ENCODE measurements at regions not wholly inside any gene's neighbourhood (a gene's known extent, or its start where the extent isn't known, plus 50 kb on each side); places are given as distances from the start of the nearest gene placed in this dataset.

- no peak for TF ChIP-seq CTCF (IDR thresholded peaks at IDR 0.05; ENCODE audit: extremely low read depth, insufficient read depth, missing control alignments)
- no peak for DNase-seq (ENCODE audit: low spot score)
- in situ Hi-C loops (cut with MboI; ENCODE audit: low pct_unique_long_range_greater_than_20kb, low sequenced_read_pairs, unreplicated experiment) = no loop called here
Measured at GRCh38 chr15:96218623-96219455, 111.7 kb upstream of the NR2F2 start.

GRCh38 chr15:96219681-96220080, 110.8 kb upstream of the NR2F2 start:
- DNase-seq (ENCODE audit: low spot score) = no peak
- TF ChIP-seq CTCF (IDR thresholded peaks at IDR 0.05; ENCODE audit: extremely low read depth, insufficient read depth, missing control alignments) = no peak
- in situ Hi-C loops (cut with MboI; ENCODE audit: low pct_unique_long_range_greater_than_20kb, low sequenced_read_pairs, unreplicated experiment) = no loop called here

DNA sequence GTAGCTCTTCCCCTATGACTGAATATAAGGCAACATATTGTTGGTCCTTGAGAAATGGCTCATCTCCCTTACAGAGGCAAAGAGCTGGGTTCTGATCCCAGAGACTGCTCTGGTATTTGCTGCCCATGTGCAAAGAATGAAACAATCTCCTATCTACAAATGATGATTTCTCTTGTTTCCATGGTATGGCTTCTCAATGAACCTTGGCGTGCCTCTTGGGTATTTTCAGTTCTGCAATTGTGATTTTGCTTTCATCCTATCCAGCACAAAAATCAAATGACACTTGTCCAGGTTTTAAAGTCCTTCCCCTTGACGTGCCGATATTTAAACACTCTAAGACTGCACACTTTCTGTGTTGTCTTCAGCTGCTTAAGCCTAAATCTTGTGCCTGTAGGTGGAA, 109.8 kb upstream of the NR2F2 start:
- in situ Hi-C loops (cut with MboI; ENCODE audit: low pct_unique_long_range_greater_than_20kb, low sequenced_read_pairs, unreplicated experiment) = no loop called here
- no peak for DNase-seq (ENCODE audit: low spot score)
- no peak for TF ChIP-seq CTCF (IDR thresholded peaks at IDR 0.05; ENCODE audit: extremely low read depth, insufficient read depth, missing control alignments)

DNA sequence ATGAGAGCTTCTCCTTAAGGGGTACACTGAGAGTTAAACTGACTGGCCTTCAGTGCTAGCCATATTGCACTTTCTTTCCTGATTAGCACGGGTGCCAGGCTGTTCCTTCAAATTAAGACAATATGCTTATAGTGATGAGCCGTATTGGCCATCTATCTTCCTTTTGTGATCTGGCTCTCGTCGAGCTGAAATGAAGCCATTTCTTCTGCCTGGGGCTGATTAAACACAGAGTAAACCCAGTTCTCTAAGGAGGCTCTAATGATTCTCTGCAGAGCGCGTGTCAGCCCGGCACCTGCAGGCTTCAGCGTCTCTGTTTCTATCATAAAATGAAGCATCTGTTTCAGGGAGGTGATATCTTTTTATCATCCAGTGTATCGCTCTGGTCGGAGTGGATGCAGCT, 107.5 kb upstream of the NR2F2 start:
- in situ Hi-C loops (cut with MboI; ENCODE audit: low pct_unique_long_range_greater_than_20kb, low sequenced_read_pairs, unreplicated experiment) = no loop called here
- no peak for TF ChIP-seq CTCF (IDR thresholded peaks at IDR 0.05; ENCODE audit: extremely low read depth, insufficient read depth, missing control alignments)
- DNase-seq (ENCODE audit: low spot score) = no peak

DNA sequence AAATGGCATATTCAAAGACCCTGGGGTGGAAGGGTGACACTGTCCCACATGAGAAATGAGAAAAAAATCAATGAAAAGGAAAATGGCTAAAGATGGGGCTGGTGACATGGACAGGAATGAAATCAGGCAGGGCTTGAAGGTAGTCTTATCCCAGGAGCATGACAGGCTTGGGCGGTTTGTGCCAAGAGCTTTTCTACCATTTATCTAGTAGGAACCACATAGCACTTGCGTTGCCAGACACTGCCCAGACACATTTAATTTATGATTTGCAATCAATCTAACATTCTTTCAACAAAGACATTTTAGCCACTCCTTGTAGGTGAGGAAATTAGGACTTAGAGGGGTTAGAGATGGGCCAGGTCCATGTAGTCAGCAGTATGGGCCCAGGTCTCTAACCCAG, 106.6 kb upstream of the NR2F2 start:
- TF ChIP-seq CTCF (IDR thresholded peaks at IDR 0.05; ENCODE audit: extremely low read depth, insufficient read depth, missing control alignments) = no peak
- no peak for DNase-seq (ENCODE audit: low spot score)
- in situ Hi-C loops (cut with MboI; ENCODE audit: low pct_unique_long_range_greater_than_20kb, low sequenced_read_pairs, unreplicated experiment) = no loop called here

DNA sequence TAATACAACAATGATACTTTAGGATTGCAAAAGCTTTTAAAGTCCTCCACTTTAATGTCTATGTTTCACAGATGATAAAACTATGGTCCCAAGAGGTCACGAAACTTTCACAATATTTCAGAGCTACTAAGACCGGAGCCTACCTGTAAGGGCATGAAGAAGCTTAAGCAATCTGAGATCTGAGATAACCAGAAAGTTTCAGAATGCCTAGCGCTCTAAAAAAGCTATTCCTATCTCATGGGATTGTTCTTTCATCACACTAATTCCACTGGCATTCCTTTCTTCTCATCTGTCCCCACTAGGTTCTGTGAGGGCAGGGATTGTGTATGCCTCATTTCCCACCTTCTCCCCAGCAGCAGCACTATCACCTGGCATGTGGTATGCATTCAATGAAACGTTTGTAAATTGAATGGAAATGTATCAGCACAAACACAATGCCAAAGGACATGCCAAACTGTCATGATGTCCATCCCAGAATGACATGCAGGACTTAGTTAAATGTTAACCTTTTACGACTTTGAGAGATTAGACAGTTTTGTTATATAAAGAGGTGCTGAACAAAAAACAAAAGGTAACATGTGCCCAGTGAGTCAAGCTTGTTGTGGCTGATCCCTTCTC, 104.7 kb upstream of the NR2F2 start:
- in situ Hi-C loops (cut with MboI; ENCODE audit: low pct_unique_long_range_greater_than_20kb, low sequenced_read_pairs, unreplicated experiment) = no loop called here
- TF ChIP-seq CTCF (IDR thresholded peaks at IDR 0.05; ENCODE audit: extremely low read depth, insufficient read depth, missing control alignments) = no peak
- DNase-seq (ENCODE audit: low spot score) = no peak
